HUES6 (cell line): ENCODE measurements at regions not wholly inside any gene's neighbourhood (a gene's known extent, or its start where the extent isn't known, plus 50 kb on each side); places are given as distances from the start of the nearest gene placed in this dataset.

Experiments used
- H3K27ac ChIP-seq: 2 replicates; pipeline ENCODE4 v1.7.0; 2013; ENCODE audit warnings: low read depth, mild to moderate bottlenecking, low read length, inconsistent platforms
- H3K27me3 ChIP-seq: 2 replicates; pipeline ENCODE4 v1.6.1; 2013; ENCODE audit warnings: low read length; ENCODE audit not compliant: control insufficient read depth, insufficient read depth
- H3K36me3 ChIP-seq: 2 replicates; pipeline ENCODE4 v1.6.1; 2013; ENCODE audit warnings: low read length; ENCODE audit not compliant: control insufficient read depth, insufficient read depth
- H3K4me1 ChIP-seq: 2 replicates; pipeline ENCODE4 v1.6.1; 2013; ENCODE audit warnings: low read length; ENCODE audit not compliant: control insufficient read depth, insufficient read depth
- H3K4me3 ChIP-seq: 2 replicates; pipeline ENCODE4 v1.5.1; 2013; ENCODE audit warnings: low read depth, low read length
- H3K9ac ChIP-seq: one replicate; pipeline ENCODE4 v1.6.1; 2013; ENCODE audit warnings: mild to moderate bottlenecking, low read length
- H3K9me3 ChIP-seq: 2 replicates; pipeline ENCODE4 v1.6.1; 2013; ENCODE audit warnings: low read depth, low read length; ENCODE audit not compliant: control insufficient read depth, insufficient read depth

DNA sequence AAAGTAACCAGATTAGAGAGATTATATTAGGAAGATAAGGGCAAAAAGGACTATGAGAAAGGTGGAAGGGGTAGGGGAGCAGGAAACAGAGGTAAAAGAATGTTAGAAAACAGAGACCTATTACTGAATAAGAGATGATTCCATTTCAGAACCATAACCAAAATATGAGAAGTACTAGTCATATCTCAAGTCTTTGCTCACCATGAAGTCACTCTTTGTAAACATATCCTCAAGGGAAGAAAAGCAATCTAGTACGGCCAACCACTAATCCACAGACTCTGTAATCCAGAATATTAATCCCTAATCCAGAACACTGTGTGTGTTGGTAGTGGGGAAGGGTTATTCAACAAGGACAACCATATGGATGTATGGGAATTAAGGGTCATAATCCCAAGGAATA is 92.0 kb downstream of the CDCA7 start:
- Histone ChIP-seq H3K4me1 (no peaks in the 10 kb centered on the region), H3K9me3 (no peaks in the 10 kb centered on the region), H3K27ac (no peak overlapping the region), H3K36me3 (no peaks in the 10 kb centered on the region), H3K9ac (no peak overlapping the region), H3K4me3 (no peak overlapping the region), H3K27me3 (no peaks in the 10 kb centered on the region)

DNA sequence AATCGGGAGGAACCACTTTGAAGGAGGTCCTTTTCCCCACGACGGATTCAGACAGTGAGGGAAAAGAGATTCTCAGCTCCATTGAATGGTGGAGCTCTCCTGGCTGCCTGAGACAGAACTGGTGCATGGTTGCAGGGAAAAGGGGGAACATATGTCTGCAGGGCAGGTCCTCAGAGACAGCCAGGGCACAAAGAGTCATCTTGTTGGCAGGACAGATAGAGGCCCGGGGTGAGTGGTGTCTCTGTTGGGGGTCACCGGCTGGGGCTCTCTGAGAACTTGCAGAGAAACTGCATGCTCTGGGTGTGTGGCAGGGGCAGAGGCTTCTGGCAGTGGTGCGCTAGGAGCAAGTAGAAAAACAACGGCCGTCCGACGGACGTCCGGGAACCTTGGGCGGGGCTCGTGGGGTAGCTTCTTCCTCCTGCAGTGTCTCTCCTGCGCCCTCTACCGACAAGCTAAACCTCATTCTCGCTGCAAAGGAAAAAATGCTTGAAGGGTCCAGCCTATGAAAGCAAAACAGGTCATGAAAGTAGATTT is 94.3 kb downstream of the CDCA7 start:
- Histone ChIP-seq H3K36me3 (no peaks in the 10 kb centered on the region), H3K4me3 (peak overlapping the region; percentile 34), H3K27me3 (no peaks in the 10 kb centered on the region), H3K9ac (no peak overlapping the region), H3K4me1 (no peaks in the 10 kb centered on the region), H3K9me3 (no peaks in the 10 kb centered on the region), H3K27ac (no peak overlapping the region)

DNA sequence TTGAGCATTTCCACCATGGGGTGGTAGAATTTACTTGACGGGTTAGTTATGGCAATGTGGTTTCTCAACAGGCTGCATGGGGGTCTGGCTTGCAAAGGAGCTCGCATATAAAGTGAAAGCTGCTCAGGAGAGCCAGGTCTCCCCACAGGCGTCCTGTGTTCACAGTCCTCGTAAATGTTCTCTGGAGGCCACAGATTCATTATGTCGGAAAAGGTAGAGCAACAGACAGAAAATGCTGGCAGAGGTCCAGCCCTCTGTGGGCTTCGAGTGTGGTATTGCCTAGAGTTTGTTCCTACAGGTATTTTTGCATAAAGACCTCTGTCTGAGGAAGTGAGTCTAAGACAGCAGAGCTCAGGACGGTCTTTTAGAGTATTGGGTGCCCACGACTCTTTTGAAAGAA is 96.4 kb downstream of the CDCA7 start:
- no peaks in the 10 kb centered on the region for H3K27me3 ChIP-seq
- no peak overlapping the region for H3K9ac ChIP-seq
- no peak overlapping the region for H3K4me3 ChIP-seq
- no peaks in the 10 kb centered on the region for H3K36me3 ChIP-seq
- no peak overlapping the region for H3K27ac ChIP-seq
- H3K9me3 ChIP-seq, result no peaks in the 10 kb centered on the region
- H3K4me1 ChIP-seq, result no peaks in the 10 kb centered on the region

DNA sequence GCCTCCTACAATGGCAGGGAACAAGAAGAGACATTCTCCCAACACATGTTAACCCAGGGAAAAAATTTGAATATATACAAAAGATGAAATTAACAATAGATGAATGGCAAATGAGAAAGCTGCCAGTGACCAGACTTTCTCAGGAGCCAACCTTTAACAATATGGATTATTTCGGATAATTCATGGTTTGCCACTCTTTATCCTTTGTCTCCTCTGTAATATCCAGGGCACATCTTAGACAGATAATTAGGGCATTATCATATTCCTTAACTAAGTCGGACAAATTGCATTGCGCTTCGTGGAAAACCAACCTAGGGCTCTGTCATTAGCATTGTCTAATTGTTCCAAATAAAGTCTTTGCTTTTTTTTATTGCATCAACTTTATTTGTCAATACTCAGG is 97.3 kb downstream of the CDCA7 start:
- no peak overlapping the region for H3K9ac ChIP-seq
- no peaks in the 10 kb centered on the region for H3K36me3 ChIP-seq
- H3K27ac ChIP-seq, result no peak overlapping the region
- no peaks in the 10 kb centered on the region for H3K9me3 ChIP-seq
- H3K27me3 ChIP-seq, result no peaks in the 10 kb centered on the region
- H3K4me1 ChIP-seq, result no peaks in the 10 kb centered on the region; the same call in 1 of the 2 replicates
- no peak overlapping the region for H3K4me3 ChIP-seq

DNA sequence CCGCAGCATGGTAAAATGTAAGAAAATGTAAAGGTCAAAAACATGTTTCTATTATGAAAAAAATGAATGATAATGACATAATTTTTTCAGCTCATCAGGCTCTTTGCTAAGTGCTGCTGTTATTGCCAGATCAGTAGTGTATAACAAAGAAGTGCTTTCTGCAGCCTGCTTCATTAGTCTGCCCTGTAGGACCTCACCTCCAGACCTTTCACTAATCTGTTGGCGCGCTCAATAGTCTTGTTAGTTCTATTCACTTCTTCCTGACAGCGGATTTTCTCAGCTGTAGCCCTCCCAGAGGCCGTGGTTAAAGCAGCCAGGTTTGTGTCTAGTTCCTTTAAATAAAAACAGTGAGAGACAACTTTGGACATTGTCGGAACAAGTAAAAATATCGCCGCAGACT is 97.7 kb downstream of the CDCA7 start:
- Histone ChIP-seq H3K9me3 (no peaks in the 10 kb centered on the region), H3K9ac (no peak overlapping the region), H3K4me1 (peaks cover 4% of the 10 kb centered on the region; the same call in 1 of the 2 replicates), H3K27me3 (no peaks in the 10 kb centered on the region), H3K4me3 (no peak overlapping the region), H3K36me3 (no peaks in the 10 kb centered on the region), H3K27ac (no peak overlapping the region)

DNA sequence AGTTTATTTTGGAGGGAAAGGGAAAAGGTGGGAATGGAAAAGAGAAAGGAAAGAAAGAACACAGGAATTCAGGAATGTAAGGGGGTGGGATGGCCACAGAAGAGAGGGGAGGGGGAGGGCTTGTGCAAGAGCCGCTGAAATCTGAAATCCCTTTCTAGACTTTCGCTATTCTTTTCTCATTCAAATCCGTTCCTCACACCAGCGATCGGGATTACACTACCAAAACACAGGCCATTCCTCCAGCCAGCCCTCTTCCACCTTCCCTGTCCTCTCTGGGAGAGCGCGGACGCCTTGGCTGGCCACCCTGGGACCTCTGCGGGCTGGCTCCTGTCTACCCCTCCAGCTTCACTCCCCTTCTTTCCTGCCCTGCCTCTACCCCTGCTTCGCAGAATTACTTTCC is 102.3 kb downstream of the CDCA7 start:
- no peaks in the 10 kb centered on the region for H3K36me3 ChIP-seq
- H3K9me3 ChIP-seq, result no peaks in the 10 kb centered on the region
- H3K4me3 ChIP-seq, result no peak overlapping the region
- H3K27ac ChIP-seq, result no peak overlapping the region
- no peak overlapping the region for H3K9ac ChIP-seq
- H3K27me3 ChIP-seq, result no peaks in the 10 kb centered on the region
- H3K4me1 ChIP-seq, result peaks cover 9% of the 10 kb centered on the region; the same call in 1 of the 2 replicates

DNA sequence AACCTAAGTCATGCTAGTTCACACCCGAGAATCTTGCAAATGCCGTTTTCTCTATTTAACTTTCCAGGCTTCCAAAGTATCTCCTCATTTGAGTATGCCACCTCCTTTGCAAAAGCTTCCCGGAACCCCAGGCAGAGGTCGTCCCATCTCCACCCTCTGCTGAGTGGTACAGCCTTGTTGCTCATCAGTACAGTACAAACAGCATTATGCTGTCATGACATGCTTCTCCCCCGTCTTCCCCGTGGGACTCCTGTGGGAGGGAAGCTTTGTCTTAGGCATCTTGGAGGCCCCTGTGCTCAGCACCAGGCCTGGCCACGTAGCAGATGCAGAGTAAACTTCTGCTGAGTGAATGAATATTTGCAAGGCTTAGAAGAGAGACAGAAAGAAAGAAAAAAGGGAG is 102.7 kb downstream of the CDCA7 start:
- Histone ChIP-seq H3K4me3 (no peak overlapping the region), H3K36me3 (no peaks in the 10 kb centered on the region), H3K27ac (no peak overlapping the region), H3K4me1 (peaks cover 9% of the 10 kb centered on the region; the same call in 1 of the 2 replicates), H3K9ac (no peak overlapping the region), H3K9me3 (no peaks in the 10 kb centered on the region), H3K27me3 (no peaks in the 10 kb centered on the region)

DNA sequence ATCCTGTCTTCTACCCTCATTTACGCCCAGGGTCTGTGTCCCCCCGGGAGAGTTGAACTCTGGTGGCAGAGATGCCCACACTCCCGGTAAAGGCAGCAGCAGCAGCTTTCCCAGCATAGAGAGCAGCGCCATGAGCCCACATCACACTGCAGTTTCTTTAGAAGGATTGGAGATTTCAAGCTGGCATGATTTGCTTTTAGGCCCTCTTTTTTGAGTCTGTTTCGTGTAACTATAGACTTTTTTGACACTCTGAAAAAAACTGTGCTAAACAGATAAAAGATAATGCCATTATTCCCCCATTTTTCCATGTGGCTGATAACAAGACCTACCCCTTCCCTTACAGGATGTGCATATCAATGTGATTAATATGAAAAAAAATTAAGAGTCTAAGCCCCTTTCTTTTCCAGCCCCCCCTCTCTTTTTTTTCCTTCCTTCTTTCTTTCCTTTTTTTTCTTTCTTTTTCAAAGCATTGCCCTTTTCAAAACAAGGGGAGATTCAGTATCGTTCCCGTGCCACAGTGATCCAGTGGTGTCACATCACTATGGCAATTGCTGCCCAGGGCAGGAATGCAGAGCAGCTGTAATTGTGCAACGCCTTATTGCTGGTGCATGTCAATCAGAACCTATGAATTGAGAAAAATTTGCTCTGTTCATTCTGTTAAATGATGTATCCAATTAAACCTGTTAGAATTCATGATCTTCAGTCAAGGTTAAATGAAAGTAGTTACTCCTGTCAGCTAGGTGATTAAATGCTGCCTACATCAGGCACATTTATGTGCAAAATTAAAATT is 104.5 kb downstream of the CDCA7 start:
- Histone ChIP-seq H3K27ac (no peak overlapping the region), H3K27me3 (no peaks in the 10 kb centered on the region), H3K36me3 (no peaks in the 10 kb centered on the region), H3K4me3 (no peak overlapping the region), H3K4me1 (peaks cover 9% of the 10 kb centered on the region; the same call in 1 of the 2 replicates), H3K9me3 (no peaks in the 10 kb centered on the region), H3K9ac (no peak overlapping the region)

DNA sequence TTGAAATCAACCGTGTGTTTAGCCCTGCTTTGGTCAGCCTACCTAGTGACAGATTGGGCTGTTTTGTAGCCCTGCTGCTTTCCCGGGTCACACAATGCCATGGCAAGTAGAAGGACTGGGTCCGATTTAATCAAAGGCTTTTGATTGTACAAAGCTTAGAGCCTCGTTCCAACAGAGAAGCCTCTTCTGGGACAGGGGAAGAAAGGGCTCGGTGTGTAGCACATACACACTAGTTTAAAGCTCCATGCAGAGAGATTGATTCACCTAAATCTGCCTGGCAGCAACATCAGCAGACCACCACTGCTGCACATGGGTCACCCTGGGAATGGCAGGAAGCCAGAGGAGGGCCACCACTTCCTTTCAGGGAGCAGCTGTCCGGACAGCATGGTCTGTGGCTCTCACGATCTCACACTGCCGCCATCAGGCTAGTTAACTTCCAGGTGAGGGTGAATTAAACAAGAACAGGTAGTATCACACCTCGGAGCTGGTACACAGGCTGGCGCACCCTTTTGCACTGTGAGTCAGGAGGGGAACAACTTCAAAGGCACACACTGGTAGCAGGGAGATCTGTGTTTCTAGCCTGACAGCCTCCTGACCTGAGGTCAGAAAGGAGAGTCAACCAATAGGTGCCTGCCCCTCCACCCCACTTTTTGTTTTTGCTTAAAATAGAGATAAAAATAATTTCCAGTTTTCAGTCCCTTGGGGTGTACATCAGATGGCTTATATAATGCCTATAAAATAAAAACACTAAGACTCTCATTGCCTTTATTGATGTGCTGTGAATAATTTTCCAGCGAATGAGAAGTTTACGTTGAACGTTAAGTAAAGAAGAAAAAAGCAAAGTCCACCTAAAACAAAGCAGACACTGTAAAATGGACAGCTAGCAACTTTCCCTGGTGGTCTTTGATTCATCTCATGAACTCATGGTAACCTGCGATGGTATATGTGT is 108.5 kb downstream of the CDCA7 start:
- Histone ChIP-seq H3K27ac (no peak overlapping the region), H3K9ac (no peak overlapping the region), H3K4me1 (peaks cover 4% of the 10 kb centered on the region; the same call in 1 of the 2 replicates), H3K36me3 (no peaks in the 10 kb centered on the region), H3K9me3 (no peaks in the 10 kb centered on the region), H3K4me3 (no peak overlapping the region), H3K27me3 (no peaks in the 10 kb centered on the region)

DNA sequence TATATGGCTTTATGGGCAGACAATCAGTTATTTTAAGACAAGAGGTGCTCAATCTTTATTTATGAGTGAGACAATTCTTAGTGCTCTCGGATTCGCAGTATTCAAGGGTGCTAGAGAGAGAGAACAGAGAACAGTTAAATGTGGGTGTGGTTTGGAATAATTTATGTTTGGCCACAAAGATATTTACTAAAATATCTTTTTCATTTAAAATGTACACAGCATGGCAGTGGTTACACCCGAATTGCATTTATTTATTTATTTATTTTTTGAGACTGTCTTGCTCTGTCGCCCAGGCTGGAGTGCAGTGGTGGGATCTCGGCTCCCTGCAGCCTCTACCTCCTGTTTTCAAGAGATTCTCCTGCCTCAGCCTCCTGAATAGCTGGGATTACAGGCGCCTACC is 109.2 kb downstream of the CDCA7 start:
- Histone ChIP-seq H3K27me3 (no peaks in the 10 kb centered on the region), H3K9ac (no peak overlapping the region), H3K36me3 (no peaks in the 10 kb centered on the region), H3K4me1 (peaks cover 4% of the 10 kb centered on the region; the same call in 1 of the 2 replicates), H3K27ac (no peak overlapping the region), H3K4me3 (no peak overlapping the region), H3K9me3 (no peaks in the 10 kb centered on the region; the same call in 1 of the 2 replicates)

DNA sequence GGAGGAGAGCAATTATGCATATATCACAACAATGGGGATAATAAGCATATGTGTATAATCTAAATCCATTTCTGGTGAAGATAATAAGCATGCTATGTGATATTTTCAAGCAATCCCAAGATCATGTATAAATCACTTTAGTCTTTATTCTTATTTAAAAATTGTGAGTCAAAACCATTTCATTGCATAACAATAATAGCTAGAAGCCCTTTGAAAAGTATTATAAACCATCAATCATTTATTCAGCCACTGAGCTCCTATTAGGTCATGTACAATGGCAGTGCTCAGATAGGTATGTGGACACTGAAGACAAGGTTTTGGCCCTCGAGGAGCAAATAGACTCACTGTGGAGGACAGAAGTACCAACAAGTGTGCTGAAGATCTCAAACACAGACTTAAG is 113.1 kb downstream of the CDCA7 start:
- Histone ChIP-seq H3K4me3 (no peak overlapping the region), H3K9ac (no peak overlapping the region), H3K27me3 (no peaks in the 10 kb centered on the region), H3K4me1 (peaks cover 4% of the 10 kb centered on the region; the same call in 1 of the 2 replicates), H3K36me3 (no peaks in the 10 kb centered on the region), H3K9me3 (peaks cover 2% of the 10 kb centered on the region; the same call in 1 of the 2 replicates), H3K27ac (no peak overlapping the region)
